NCI-H446 (cell line): ENCODE measurements at regions not wholly inside any gene's neighbourhood (a gene's known extent, or its start where the extent isn't known, plus 50 kb on each side); places are given as distances from the start of the nearest gene placed in this dataset.
A peak's percentile ranks its signal among the peaks of the same experiment; 100 is the strongest.

Experiments used
- DNase-seq, 2 experiments: peaks; one replicate each; lab custom pipeline; 2025; lab: John Stamatoyannopoulos, UW

DNA sequence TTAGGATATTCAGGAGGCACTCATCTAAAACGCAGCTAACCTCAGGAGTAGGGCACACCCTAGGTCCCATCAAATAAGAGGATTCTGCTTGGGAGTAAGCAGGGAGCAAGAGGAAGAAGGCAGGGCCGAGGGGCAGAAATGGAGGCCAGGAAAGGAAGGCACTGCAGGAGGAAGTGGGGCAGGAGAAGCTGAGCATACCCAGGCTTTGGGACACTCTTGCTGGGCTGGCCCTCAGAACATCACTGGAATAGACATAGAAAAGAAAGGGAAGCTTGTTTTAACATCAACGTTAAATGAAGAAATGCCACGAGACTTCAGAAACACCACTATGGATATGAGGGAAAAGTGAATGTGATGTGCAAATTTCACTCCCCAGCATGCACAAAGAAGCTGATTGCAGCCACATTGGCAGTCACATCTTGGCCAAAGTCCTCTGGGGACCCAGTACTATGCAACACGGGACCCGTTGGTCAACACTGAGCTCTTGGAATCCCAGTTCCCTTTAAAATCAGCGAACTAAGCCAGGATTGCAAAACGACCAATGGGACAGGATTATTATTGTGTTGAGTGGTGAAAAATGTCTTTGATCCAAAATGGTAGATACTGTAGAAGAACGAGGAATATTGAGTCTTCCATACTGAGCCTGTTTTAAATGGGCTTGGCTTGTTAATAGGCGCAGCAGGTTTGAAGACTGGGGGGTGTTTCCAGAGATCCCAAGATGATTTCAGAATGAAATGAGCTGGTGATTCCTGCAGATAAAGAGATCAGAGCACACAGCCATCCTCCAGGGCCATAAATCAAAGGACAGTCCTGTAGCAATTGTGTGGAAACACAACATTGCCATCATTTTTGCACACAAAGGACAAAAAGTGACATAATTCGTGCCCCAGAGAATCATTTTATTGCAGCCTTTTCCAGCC lies 152.4 kb downstream of the TOMM20 start:
- DNase-seq: no peak

DNA sequence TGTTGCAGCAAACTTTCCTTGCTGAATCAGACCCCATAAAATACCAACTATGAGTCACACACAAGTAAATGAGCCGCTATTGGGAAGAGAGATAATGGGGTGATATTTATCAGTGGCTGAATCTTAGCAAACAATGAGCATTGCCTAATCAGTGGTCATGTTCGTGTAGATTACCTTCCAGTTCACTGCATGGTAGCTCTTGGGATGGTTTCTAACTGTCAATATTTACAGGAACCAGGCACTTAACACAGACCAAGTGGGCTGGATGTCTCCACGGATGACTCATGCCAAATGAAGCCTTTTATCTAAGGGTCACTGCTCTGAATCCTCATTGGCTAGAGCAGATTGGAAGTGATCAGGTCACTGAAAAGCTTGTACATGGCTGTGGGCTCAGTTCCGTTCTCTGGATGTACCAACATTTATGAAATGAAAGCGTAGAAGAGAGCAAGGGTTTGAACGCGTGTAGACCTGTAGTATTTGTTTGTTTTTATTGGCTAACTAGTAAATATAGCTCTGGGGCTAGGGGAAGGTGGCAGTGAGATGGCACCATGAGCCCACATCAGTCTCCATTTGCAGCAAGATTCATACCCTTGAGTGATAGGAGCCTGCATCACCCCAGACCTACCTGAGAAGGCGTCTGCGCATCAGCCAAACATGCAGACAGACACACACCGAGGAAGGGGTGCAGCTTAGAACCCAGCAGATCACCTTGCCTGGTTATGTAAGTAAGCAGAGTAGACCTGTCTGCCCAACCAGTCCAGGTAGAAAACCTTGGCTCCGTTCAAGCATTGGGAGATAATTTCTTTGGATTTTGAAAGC lies 153.3 kb downstream of the TOMM20 start:
- no peak for DNase-seq

DNA sequence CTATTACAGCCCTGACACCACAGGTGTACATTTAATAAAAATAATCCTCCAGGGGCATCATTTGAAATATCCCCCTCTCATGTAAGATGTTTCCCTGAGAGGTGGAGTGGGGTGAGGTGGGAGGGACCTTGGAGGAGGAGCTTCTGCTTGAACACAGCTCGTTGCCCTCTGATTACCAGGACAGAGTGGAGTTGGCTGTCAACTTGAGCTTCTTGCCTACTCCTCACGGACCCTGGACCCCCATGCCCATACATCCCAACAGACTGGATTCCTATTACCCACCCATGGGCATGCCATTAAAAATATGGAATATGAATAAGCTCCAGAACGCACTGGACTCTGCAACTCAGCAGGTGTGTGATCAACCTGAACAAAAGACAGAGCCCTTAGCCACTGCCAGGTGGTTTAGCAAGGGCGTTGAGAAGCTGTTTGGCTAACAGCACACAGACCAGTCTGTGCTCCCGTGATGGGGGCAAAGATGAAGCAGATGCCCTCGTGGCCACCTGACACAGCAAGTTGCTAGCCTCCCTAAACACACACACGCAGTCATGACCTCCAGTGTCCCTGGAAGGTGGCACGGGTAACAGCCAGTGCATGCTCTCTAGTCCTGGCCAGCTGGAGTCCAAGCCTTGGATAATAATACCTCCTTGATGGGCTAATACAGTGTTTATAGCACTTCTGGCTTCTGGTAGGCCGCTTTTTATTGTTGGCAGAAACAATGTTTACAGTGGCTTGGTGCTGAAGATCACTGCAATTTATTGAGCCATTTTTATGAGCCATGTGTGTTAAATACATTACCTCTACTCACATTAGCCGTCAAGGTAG lies 155.0 kb downstream of the TOMM20 start:
- no peak for DNase-seq

DNA sequence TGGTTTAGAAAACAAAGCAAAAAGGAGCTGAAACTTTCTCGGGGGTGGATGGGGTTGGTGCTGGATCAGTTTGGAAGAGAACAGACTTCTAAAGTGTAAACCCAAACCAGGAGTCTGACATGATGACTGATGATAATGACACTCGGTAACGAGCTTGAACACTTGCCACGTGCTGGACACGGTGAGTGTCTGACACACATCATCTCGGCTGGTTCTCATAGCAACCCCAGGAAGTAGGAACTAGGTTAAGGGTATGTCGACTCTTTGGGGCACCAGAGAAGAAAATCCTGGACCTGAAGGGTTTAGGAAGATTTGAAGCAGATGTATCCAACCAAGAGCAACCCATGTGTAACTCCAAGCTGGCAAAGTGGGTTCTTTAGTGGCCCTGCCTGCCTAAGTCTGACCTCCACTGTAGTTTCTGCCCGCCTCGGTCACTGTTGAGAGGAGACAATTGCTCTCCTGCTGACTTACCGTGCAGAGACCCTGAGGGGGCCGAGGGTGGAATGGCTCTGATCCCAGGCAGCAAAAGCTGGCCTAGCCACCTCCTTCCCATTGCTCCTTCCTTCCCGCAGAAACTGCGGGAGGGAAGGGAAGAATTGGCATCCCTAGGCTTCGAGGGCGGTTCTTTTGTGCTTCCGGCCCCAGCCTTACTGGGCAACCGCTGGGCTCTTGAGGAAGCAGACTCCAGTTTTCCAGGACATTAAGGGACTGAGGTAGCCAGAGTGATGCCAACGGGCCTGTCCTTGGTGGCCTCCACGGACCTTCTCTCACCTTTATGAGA lies 156.0 kb downstream of the TOMM20 start:
- peak in 1 of 2 experiments; percentile 19 for DNase-seq

DNA sequence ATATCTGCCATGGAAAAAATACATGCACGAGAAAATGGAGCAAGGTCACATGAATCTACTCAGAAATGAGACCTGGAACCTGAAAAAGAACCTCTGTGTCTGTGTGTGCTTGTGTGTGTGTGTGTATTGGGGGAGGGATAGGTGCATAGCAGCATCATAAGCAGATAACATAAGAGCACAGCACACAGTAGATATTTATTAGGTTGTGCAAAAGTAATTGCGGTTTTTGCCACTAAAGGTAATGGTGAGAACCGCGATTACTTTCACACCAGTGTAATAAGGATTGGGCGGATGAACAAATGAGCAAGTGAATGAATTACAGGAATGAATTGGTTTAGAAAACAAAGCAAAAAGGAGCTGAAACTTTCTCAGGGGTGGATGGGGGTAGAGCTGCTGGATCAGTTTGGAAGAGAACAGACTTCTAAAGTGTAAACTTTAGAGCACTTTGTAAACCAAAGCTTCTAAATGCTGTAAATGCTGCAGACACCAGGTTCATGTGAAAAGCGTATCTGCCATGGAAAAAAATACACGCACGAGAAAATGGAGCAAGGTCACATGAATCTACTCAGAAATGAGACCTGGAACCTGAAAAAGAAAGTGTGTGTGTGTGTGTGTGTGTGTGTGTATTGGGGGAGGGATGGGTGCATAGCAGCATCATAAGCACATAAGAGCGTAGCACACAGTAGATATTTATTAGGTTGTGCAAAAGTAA lies 156.9 kb downstream of the TOMM20 start:
- DNase-seq: no peak

DNA sequence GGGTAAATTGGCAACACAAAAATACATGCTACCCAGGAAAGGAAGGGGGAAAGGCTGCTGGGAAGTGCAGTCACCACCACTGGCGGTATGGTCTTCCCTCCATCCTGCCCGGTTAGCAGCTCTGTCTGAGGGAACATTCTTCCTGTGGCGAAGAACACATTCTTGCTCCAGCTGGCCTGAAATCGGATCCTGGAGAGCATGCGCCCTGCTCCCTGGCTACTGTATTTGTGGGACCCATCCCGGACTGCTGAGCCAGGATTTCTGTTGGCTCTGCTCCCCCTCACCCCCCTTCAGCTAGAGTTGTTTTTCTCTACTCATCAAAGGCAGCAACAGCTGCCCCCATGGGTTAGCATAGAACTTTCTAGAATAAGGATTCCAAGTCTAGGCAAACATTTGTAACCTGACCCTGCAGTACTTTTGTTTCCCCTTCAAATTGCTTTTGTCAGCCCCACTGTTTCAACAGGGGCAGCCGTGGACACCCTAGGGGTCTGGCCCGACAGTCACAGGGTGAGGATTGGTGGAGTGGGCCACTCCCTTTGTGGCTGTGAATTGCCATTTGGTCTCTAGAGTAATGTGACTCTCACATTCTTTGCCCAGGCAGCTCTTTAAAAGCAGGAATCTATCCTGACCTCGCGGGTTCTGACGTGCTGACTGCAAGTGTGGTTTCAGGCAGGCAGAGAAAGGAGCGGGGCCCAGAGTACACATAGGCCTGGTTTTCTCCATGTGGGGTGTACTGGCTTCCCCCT lies 157.7 kb downstream of the TOMM20 start:
- peak in 1 of 2 experiments; percentile 57 for DNase-seq

DNA sequence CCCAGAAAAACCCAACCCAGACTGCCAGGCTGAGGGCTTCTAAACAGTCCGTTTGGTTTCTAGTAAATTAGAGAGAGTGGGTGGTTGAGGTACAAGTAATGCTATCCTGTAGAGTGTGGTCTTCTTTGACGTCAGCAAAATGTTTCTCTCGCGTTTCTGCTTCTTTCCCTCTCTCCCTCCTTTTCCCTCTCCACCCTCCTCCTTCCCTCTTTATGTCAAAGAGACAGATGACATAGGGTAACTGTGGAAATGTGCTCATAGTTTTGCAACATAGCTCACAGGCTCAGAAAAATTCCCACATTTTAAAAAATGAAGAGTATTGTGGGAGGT lies 158.3 kb downstream of the TOMM20 start:
- DNase-seq: no peak

DNA sequence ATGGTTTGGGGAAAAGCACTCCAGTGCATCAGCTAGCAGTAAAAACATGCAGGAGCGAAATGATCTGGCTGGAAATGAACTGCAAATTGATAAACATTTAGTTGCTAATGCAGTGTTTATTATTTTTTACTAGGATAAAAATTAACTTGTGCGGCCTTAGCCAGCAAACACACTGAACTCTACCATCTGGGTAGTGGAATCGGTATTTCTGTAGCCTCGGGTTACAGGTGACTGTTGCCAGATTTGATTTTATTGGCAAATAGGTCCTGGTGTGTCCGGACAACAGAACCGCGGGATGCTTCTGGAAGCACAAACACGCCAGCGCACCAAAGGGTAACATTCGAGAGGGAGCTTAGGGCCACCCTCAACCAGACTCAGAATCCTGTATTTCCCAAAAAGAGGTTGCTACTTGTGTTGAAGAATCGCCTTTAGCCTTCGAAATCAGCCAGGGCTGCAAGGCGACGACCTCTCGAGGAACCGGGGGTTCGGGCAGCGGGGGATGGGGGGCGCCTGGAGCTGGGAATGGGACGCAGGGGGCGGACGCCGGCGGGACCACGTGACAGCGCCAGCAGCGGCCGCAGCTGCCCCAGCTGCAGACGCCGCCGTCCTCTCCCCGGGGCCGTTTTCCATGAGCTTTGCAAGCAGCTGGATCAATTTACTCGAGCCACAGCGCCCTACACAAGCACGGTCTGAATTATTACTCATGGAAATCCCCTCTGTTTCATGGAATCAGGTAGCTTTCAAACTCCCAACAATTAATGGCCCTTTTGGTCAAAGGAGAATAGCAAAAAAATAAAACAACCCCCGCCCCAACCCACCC lies 158.8 kb downstream of the TOMM20 start:
- peak in 1 of 2 experiments; percentile 41 for DNase-seq

DNA sequence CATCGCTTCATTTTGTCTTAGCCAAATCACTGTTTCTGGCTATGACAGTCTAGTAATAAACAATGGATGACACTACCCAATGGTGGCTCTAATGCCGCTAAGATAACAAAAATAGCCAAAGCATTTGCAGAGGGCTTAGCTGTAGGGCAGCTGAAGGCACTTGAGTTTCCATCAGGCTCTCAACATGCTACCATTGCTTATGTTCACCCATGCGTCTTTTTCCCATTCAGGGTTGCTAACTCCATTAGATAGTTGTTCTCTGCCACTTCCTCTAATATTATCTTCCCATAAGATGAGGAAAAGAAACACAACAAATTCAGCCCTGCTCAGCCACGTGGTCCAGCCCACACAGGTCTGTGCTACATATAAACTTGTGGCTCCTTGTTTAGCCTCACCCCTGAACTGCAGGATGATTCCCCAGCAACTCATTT lies 159.6 kb downstream of the TOMM20 start:
- DNase-seq: no peak

DNA sequence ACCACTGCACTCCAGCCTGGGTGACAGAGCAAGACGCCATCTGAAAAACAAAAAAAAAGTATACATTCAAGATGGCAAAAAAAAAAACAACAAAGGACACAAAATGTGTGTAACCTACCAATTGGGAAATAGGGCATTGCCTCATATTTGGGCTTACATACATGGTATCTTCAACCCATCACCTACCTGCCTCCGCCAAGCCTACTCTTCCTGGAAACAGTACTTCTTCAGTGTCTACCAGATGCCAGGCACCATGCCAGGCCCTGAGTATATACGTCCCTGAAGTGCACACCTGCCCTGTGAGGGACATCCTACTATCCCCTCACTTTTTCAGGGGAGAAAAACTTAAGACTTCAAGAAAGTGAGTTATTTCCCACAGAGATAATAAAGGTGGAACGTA lies 160.2 kb downstream of the TOMM20 start:
- no peak for DNase-seq

DNA sequence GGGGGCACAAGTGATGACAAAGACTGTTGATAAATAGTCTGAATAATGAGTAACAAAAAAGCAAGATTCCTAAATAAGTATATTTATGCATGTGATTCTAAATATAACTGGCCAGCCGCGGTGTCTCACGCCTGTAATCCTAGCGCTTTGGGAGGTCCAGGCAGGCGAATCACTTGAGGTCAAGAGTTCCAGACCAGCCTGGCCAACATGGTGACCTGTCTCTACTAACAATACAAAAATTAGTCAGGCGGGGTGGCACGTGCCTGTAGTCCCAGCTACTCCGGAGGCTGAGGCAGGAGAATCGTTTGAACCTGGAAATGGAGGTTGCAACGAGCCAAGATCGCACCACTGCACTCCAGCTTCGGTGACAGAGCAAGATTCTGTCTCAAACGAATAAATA lies 161.5 kb downstream of the TOMM20 start:
- DNase-seq: no peak

DNA sequence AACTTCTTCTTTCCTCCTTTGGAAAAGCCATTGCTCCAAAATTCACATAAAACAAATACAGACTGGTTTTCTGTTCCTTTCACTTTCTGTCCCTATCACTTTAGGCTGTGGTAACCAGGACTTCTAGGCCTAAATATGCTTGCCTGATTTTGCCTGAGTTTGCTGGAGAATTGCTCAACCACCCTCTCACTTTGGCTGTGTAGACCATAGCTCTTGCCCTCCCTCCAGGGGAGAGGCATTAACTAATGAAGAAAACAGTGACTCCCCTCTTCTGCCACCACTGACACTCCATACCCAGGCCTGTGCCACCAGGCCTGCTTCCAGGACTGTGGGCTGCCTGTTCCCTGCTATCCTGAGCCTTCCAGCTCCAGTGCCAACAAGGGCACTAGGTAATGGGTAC lies 163.5 kb downstream of the TOMM20 start:
- DNase-seq: no peak

DNA sequence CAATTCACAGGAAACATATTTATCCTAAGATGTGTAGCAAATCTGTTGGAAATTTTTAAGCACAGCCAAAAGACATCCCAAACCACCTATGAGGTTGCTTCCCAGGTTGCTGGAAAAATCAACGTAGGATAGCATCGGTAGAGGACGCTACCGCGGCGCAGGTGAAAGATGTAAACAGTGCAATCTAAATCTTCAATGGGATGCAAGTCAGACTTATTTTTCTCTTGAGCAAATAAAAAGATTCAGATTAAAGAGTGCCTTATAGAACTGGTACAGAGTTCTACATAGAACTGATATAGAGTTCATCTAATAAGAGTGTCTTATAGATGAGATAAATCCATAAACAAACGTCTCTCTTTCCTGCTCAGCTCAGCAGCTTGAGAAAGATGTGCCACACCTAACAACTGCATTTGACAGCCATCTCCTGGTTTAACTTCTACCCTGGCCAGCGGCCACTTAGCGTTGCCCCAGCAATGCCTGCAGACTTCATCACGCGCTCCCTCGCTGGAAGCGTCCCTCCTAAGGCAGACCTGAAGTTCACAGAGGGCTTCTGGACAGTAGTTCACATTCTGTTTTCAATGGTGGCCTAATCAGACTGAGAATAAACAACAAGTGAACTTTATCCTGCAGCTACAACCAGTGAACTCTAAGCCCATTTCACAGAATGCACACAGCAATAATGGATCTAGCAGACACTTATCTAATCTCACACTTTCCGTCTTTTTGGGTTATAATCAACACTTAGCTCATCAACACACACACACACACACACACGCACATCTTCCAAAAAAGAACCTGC lies 164.5 kb downstream of the TOMM20 start:
- DNase-seq: no peak

DNA sequence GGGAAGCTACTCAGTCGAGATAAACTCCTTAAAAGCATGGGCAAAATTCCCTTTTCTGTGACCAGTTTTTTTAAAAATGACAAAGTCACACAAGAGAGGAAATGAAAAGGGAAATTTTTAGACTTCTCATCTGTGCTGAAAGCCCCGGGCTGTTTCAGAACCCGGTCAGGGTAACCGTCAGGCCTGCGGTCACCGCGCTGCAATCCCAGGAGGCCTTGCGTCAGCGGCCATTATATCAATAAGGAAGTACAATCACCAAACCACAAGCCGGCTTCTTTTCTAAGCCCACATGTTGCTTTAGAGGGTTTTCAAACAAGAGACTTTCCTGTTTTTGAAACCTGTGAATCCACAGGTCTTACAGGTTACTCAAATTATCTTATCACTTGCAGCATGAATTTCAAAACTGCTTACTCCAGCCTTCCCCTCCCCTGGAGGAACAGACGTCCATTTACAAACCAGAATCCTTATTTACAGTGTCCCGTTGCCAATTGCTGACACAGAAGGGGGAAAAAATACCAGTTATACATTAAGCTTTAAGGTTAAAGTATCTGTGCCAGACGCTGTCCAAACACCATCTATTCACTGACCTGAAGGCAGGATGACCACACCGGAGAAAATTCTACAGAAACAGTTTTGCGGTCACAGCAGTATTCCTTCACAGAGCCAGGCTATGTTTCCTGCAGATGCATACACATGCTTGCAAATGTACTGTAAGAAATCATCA lies 165.3 kb downstream of the TOMM20 start:
- no peak for DNase-seq

DNA sequence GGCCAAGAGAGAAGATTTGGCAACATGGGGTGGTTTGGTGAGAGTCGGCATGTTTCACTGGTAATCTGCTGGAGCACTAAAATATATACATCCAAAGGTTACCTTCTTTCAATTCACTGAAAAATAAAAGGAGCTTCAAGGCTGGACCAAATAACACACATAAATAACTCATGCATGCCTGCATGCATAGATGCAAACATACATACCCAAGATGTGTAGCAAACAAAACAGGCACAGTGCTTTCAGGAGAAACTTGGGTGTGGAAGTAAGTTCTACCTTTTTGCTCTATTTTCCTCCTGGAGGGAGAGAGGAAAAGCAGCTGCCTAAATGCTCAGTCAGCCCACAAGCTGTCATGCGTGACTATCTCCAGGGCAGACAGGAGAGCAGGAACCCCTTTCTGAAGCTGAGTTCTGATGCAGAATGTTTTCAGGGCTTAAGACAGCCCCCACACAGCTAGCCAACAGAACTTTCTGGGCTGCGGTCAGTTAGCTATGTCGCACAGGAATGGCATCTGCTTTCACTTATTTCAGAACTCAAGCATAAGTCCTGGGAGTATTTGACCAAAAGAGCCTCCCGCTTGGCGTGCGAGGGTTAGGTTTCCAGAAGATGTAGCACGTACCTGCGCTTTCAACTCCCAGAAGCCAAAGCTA lies 166.2 kb downstream of the TOMM20 start:
- no peak for DNase-seq

DNA sequence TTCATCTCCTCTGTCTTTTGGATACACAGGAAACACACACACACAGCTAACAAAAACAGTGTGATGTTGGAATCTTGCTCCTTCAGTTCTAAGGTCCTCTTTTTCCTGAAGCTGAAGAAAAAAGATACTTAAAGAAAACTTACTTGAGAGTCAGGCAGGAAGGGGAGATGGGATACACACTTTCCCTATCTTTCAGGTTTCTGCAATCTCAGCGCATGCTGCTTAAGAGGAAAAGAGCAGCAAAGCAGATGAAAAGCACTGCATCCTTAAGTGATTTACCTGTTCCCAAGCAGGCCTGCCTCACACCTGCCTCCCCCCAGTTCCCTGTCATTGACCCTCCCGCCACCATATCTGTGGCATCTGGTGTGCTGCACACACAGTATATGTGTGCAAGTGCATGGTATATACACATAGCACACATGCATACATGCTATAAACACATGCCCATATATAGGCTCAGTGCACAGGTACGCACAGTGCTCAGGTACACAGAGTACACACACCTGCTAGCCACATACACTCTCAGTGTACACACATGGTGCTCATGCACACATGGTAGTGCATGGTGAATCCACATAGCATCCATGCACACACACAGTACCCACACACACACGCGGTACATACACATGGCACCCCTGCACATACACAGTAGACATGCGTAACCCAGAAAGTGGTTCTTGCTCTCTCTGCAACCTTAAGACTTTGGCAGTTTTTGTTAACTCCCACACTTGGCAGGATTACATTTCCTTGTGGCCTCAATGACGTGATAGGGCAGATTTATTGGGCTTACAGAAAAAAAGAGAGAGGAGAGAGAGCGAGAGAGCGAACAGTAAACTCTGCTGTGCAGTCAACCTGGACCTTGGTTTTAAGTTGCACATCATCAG lies 166.9 kb downstream of the TOMM20 start:
- DNase-seq: no peak
